Bronchial epithelial cell (primary cell): ENCODE measurements at regions not wholly inside any gene's neighbourhood (a gene's known extent, or its start where the extent isn't known, plus 50 kb on each side); places are given as distances from the start of the nearest gene placed in this dataset.

Experiments used
- DNase-seq: peaks from one replicate; pipeline ENCODE4 v3.0.0-alpha.2; 2010; ENCODE audit warnings: low read depth
- FAIRE-seq: peaks from 2 replicates; lab custom pipeline; 2011; peaks lifted over from hg19 to GRCh38; lab: Jason Lieb, UNC
- H3K27me3 ChIP-seq: 2 replicates; pipeline ENCODE4 v1.5.1; 2011; ENCODE audit warnings: low read length; ENCODE audit not compliant: control insufficient read depth, insufficient read depth
- H3K36me3 ChIP-seq: 2 replicates; pipeline ENCODE4 v1.5.1; 2011; ENCODE audit warnings: low read length; ENCODE audit not compliant: control insufficient read depth, insufficient read depth
- H3K4me3 ChIP-seq: 2 replicates; pipeline ENCODE4 v1.5.1; 2011; ENCODE audit warnings: mild to moderate bottlenecking, low read depth, low read length, control low read depth
- TF ChIP-seq, protein P1 (sequence below): IDR thresholded peaks from 2 replicates; pipeline ENCODE4 v1.5.1; 2011; ENCODE audit warnings: mild to moderate bottlenecking, moderate library complexity, low read length, control low read depth, inconsistent platforms; ENCODE audit not compliant: insufficient read depth, severe bottlenecking

DNA sequence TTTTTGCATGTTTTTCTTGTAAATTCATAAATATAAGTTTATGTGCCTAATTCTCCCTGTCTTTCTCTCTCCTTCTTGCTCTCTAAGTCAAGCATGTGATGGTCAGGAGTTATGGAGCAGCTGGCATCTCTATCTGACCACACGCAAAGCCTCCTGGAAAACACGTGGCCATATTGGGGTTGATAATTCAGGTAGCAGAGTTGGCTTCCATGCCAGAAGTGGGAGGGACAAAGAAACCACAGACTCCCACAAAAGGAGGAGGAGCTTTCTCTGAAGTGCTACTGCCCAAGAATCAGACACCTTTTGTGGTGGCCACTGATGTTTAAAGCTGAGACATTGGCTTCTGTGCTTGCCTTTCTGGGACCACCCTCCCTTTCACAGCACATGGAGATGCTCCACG is 517.6 kb upstream of the TMEM132C start:
- DNase-seq, result no peak
- no peaks in the 10 kb centered on the region for H3K36me3 ChIP-seq
- no peak overlapping the region for H3K4me3 ChIP-seq
- H3K27me3 ChIP-seq, result no peaks in the 10 kb centered on the region
- TF ChIP-seq, protein P1, sequence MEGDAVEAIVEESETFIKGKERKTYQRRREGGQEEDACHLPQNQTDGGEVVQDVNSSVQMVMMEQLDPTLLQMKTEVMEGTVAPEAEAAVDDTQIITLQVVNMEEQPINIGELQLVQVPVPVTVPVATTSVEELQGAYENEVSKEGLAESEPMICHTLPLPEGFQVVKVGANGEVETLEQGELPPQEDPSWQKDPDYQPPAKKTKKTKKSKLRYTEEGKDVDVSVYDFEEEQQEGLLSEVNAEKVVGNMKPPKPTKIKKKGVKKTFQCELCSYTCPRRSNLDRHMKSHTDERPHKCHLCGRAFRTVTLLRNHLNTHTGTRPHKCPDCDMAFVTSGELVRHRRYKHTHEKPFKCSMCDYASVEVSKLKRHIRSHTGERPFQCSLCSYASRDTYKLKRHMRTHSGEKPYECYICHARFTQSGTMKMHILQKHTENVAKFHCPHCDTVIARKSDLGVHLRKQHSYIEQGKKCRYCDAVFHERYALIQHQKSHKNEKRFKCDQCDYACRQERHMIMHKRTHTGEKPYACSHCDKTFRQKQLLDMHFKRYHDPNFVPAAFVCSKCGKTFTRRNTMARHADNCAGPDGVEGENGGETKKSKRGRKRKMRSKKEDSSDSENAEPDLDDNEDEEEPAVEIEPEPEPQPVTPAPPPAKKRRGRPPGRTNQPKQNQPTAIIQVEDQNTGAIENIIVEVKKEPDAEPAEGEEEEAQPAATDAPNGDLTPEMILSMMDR, result no peak
- FAIRE-seq, result no peak

DNA sequence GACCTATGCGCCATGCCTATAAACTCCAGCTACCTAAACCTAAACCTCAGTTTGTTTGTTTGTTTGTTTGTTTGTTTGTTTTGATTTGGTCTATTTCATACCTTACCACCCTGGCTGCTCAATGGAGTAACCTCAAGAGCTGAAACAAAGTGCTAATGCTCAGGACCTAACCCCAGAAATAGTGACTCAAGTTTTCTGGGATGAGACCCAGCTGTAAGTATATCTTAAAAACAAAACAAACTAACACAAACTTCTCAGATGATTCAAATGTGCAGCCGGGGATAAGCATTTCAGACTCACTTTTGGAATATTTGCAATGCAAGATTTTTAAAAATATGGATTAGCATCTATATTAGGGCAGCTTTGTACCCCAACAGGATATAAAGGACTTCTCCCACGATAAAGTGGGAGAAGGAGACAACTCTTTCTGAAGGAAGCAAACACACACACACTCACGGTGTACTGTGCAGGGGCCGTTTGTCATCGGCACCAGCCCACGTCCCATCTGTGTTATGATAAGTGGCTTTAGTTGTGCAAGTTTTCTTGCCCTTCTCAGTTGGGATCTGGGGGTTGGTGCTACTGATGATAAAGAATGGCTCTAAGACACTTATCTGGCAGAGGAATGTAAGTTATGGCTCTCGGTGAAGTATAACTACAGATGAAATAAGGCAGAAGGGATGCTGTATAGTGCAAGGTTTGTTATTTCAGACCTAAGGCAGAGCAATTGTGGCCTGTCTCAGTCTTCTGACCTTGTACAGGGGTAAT is 516.7 kb upstream of the TMEM132C start:
- no peak for FAIRE-seq
- TF ChIP-seq, protein P1, result no peak
- DNase-seq, result no peak
- Histone ChIP-seq H3K4me3 (no peak overlapping the region), H3K27me3 (no peaks in the 10 kb centered on the region), H3K36me3 (no peaks in the 10 kb centered on the region)

DNA sequence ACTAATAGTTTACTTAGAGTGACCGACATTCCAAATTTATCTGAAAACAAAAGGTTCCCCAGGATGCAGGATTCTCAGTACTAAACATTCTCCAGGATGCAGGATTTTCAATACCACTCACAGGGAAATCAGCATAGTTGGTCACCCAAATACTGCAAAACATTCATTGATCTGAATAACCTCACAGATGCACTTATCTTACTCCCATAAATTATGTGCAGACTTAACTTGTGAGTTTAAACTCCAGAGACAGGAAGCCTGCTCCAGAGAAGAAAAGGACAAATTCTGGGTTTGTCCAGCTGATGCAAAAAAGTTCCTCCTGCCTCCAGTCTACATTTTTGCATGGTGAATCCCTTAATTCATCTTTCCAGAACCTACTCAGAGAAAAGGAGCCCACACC is 514.2 kb upstream of the TMEM132C start:
- H3K4me3 ChIP-seq, result no peak overlapping the region
- H3K27me3 ChIP-seq, result no peaks in the 10 kb centered on the region
- DNase-seq (no peak), FAIRE-seq (no peak)
- TF ChIP-seq, protein P1, result no peak
- H3K36me3 ChIP-seq, result no peaks in the 10 kb centered on the region

DNA sequence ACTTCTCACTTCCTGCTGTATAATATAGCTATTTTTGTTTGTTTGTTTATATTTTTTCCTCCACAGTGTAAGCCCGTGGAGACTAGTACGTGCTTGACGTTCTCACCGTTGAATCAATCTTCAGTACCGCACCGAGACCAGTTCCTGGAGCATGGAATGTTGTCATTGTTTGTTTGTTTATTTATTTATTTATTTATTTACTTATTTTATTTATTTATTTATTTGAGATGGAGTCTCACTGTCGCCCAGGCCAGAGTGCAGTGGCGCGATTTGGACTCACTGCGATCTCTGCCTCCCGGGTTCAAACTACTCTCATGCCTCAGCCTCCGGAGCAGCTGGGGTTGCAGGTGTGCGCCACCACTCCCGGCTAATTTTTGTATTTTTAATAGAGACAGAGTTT is 506.6 kb upstream of the TMEM132C start:
- TF ChIP-seq, protein P1, result no peak
- FAIRE-seq, result no peak
- Histone ChIP-seq H3K4me3 (no peak overlapping the region), H3K27me3 (no peaks in the 10 kb centered on the region), H3K36me3 (no peaks in the 10 kb centered on the region)
- DNase-seq, result no peak

DNA sequence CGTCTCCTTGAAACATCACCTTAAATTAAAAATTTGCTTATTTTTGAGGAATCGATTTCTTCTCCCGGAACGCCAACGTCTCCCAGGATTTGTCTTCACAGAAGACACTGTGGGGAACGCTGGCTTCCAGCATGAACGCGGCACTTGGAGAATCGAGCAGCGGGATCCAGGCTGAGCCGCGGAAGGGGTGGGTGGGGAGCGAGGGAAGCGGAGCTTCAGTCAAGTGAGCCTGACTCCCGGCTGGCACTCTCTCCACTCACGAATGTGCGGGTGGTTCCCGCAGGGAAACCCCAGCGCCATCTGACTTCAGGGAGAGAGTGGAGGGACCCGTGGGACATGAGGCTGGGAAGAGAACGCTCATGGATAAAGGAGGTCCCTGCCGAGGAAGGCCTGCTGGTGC is 506.0 kb upstream of the TMEM132C start:
- TF ChIP-seq, protein P1, result no peak
- Histone ChIP-seq H3K27me3 (no peaks in the 10 kb centered on the region), H3K36me3 (no peaks in the 10 kb centered on the region), H3K4me3 (no peak overlapping the region)
- DNase-seq (no peak), FAIRE-seq (no peak)

DNA sequence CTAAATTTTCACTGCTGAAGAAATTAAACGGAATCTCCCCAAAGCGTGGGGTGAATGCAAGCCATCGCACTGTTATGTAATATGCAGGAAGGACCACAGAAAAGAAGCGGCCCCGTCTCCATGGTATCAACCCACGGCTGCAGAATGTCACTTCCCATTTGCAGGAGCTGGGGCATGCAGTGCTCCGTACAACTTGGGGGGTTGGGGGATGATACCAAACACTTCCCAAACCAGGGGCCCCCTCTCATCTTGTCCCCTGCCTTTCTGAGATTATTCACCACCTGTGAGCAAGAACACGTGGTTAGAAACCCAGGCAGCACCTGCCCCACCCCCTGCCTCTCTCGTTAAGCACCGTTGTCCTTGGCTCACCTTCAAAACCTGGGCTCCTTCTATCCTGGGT is 505.1 kb upstream of the TMEM132C start:
- no peak for DNase-seq
- Histone ChIP-seq H3K36me3 (no peaks in the 10 kb centered on the region), H3K27me3 (no peaks in the 10 kb centered on the region), H3K4me3 (no peak overlapping the region)
- TF ChIP-seq, protein P1, result no peak
- FAIRE-seq, result no peak
